IMR-90 (cell line): ENCODE measurements at regions not wholly inside any gene's neighbourhood (a gene's known extent, or its start where the extent isn't known, plus 50 kb on each side); places are given as distances from the start of the nearest gene placed in this dataset.

Experiments used
- ATAC-seq: fragments of 200-7000 bp; cut with Tn5 transposase; 2 replicates; pipeline ENCODE4 v1.9.1; 2020; ENCODE audit warnings: low read depth, mild to moderate bottlenecking, moderate library complexity
- BruUV-seq: library from RNA; stranded (reverse); fragments of 400-500 nt; replicated peaks from 2 replicates; lab custom pipeline; 2021; lab: Mats Ljungman, UMichigan
- CTCF ChIA-PET: fragments of 300-600 bp; formaldehyde crosslinking; extraction: SDS; loops from one replicate; lab custom pipeline; 2021; ENCODE audit warnings: antibody characterized with exemption; lab: Yijun Ruan, JAX
- POLR2A ChIA-PET: fragments of 300-600 bp; sonication (Branson Sonifier 250); formaldehyde crosslinking; loops from one replicate; lab custom pipeline; 2022; ENCODE audit warnings: antibody characterized with exemption; ENCODE audit not compliant: unreplicated experiment; lab: Charles Lee
- DNase-seq: peaks from one replicate; pipeline ENCODE4 v3.0.0; 2013
- H2AFZ ChIP-seq: replicated peaks from 2 replicates; pipeline ENCODE3; 2013; ENCODE audit warnings: low read length, mild to moderate bottlenecking; ENCODE audit not compliant: poor library complexity
- H2AK5ac ChIP-seq: 2 replicates; pipeline ENCODE4 v1.6.1; 2013; ENCODE audit warnings: low read depth, low read length, inconsistent platforms
- H2AK9ac ChIP-seq: replicated peaks from 2 replicates; pipeline ENCODE3; 2013; ENCODE audit warnings: mild to moderate bottlenecking, low read depth, low read length, moderate library complexity; ENCODE audit not compliant: poor library complexity
- H2BK120ac ChIP-seq: 2 replicates; pipeline ENCODE4 v1.6.1; 2013; ENCODE audit warnings: low read depth, low read length, inconsistent platforms
- H2BK15ac ChIP-seq: 3 replicates; pipeline ENCODE4 v1.6.1; 2013; ENCODE audit warnings: low read depth, low read length, inconsistent platforms
- H2BK20ac ChIP-seq: 2 replicates; pipeline ENCODE4 v1.6.1; 2013; ENCODE audit warnings: low read depth, mild to moderate bottlenecking, inconsistent platforms, low read length, moderate library complexity
- H2BK5ac ChIP-seq: 2 replicates; pipeline ENCODE4 v1.6.1; 2013; ENCODE audit warnings: mild to moderate bottlenecking, low read depth, low read length, inconsistent platforms; ENCODE audit not compliant: poor library complexity, severe bottlenecking
- H3K14ac ChIP-seq: replicated peaks from 2 replicates; pipeline ENCODE4 v1.6.1; 2013; ENCODE audit warnings: low read depth, low read length, inconsistent platforms
- H3K18ac ChIP-seq: 2 replicates; pipeline ENCODE4 v1.6.1; 2013; ENCODE audit warnings: low read depth, low read length, control low read depth
- H3K23ac ChIP-seq: 2 replicates; pipeline ENCODE4 v1.6.1; 2013; ENCODE audit warnings: low read depth, low read length, inconsistent platforms
- H3K27ac ChIP-seq: 2 replicates; pipeline ENCODE4 v1.5.1; 2013; ENCODE audit warnings: mild to moderate bottlenecking, control low read depth, low read length; ENCODE audit not compliant: insufficient read depth
- H3K27me3 ChIP-seq: 2 replicates; pipeline ENCODE4 v1.6.1; 2013; ENCODE audit warnings: low read length; ENCODE audit not compliant: control insufficient read depth, insufficient read depth
- H3K36me3 ChIP-seq: 2 replicates; pipeline ENCODE4 v1.6.1; 2013; ENCODE audit warnings: low read length, mixed read lengths; ENCODE audit not compliant: control insufficient read depth, insufficient read depth
- H3K4ac ChIP-seq: 2 replicates; pipeline ENCODE4 v1.6.1; 2013; ENCODE audit warnings: low read depth, low read length, inconsistent platforms
- H3K4me1 ChIP-seq: 2 replicates; pipeline ENCODE4 v1.6.1; 2013; ENCODE audit warnings: low read length, mixed read lengths; ENCODE audit not compliant: control insufficient read depth, insufficient read depth
- H3K4me2 ChIP-seq: 2 replicates; pipeline ENCODE4 v1.6.1; 2013; ENCODE audit warnings: low read depth, mild to moderate bottlenecking, control low read depth, low read length, moderate library complexity
- H3K4me3 ChIP-seq: 2 replicates; pipeline ENCODE4 v1.5.1; 2013; ENCODE audit warnings: low read depth, mild to moderate bottlenecking, control low read depth, low read length, moderate library complexity; ENCODE audit not compliant: insufficient read depth
- H3K56ac ChIP-seq: 2 replicates; pipeline ENCODE4 v1.6.1; 2013; ENCODE audit warnings: low read length, inconsistent platforms; ENCODE audit not compliant: insufficient read depth; ENCODE audit errors: extremely low read depth
- H3K79me1 ChIP-seq, 2 experiments: 2 replicates each; pipeline ENCODE4 v1.6.1; 2013; ENCODE audit warnings: low read length in 2 of 2, inconsistent platforms in 1 of 2, low read depth in 1 of 2
- H3K9ac ChIP-seq: 2 replicates; pipeline ENCODE4 v1.6.1; 2013; ENCODE audit warnings: low read depth, low read length, control low read depth
- H3K9me1 ChIP-seq: 2 replicates; pipeline ENCODE4 v1.6.1; 2013; ENCODE audit warnings: low read length, inconsistent platforms; ENCODE audit not compliant: insufficient read depth
- H3K9me3 ChIP-seq: 2 replicates; pipeline ENCODE4 v1.6.1; 2013; ENCODE audit warnings: low read length; ENCODE audit not compliant: control insufficient read depth, insufficient read depth
- H4K20me1 ChIP-seq: 2 replicates; pipeline ENCODE4 v1.6.1; 2013; ENCODE audit warnings: low read length, inconsistent platforms; ENCODE audit not compliant: insufficient read depth
- H4K5ac ChIP-seq: 2 replicates; pipeline ENCODE4 v1.6.1; 2013; ENCODE audit warnings: mild to moderate bottlenecking, low read depth, low read length, control low read depth
- H4K8ac ChIP-seq, 2 experiments: 2 replicates each; pipeline ENCODE4 v1.6.1; 2013; ENCODE audit warnings: low read depth in 2 of 2, low read length in 2 of 2, control low read depth in 1 of 2, inconsistent platforms in 1 of 2
- H4K91ac ChIP-seq: 2 replicates; pipeline ENCODE4 v1.6.1; 2013; ENCODE audit warnings: low read depth, low read length, inconsistent platforms; ENCODE audit not compliant: insufficient read depth
- BHLHE40 ChIP-seq: fragments of 150-350 bp; IDR thresholded peaks from 2 replicates; pipeline ENCODE4 v1.6.1; 2016; ENCODE audit warnings: mild to moderate bottlenecking, low read depth, low read length
- CEBPB ChIP-seq: IDR thresholded peaks from 2 replicates; pipeline ENCODE4 v1.6.1; 2012; ENCODE audit warnings: low read depth, low read length, improper control_type of control experiment
- CHD1 ChIP-seq: IDR thresholded peaks from 2 replicates; pipeline ENCODE4 v1.6.1; 2012; ENCODE audit warnings: low read depth, low read length, improper control_type of control experiment
- FOS ChIP-seq: fragments of 150-350 bp; IDR thresholded peaks from 2 replicates; pipeline ENCODE4 v1.6.1; 2016; ENCODE audit warnings: low read depth, low read length
- MAFK ChIP-seq: IDR thresholded peaks from 2 replicates; pipeline ENCODE4 v1.6.1; 2012; ENCODE audit warnings: low read depth, low read length, improper control_type of control experiment
- MAZ ChIP-seq: IDR thresholded peaks from 2 replicates; pipeline ENCODE4 v1.6.1; 2012; ENCODE audit warnings: low read depth, mild to moderate bottlenecking, low read length, improper control_type of control experiment, moderate library complexity, borderline replicate concordance
- MXI1 ChIP-seq: IDR thresholded peaks from 2 replicates; pipeline ENCODE4 v1.6.1; 2012; ENCODE audit warnings: low read depth, mild to moderate bottlenecking, low read length, moderate library complexity, borderline replicate concordance
- NFE2L2 ChIP-seq: fragments of 150-350 bp; IDR thresholded peaks from 2 replicates; pipeline ENCODE4 v1.6.1; 2016; ENCODE audit warnings: low read depth, mild to moderate bottlenecking, low read length
- POLR2A ChIP-seq: IDR thresholded peaks from 2 replicates; pipeline ENCODE4 v1.6.1; 2012; ENCODE audit warnings: mild to moderate bottlenecking, low read depth, low read length
- RAD21 ChIP-seq: IDR thresholded peaks from 2 replicates; pipeline ENCODE4 v1.6.1; 2012; ENCODE audit warnings: low read length, improper control_type of control experiment
- RCOR1 ChIP-seq: IDR thresholded peaks from 2 replicates; pipeline ENCODE4 v1.6.1; 2012; ENCODE audit warnings: mild to moderate bottlenecking, low read length, improper control_type of control experiment; ENCODE audit not compliant: insufficient replicate concordance
- RFX5 ChIP-seq: IDR thresholded peaks from 2 replicates; pipeline ENCODE4 v1.8.0; 2012; ENCODE audit warnings: low read depth, mild to moderate bottlenecking, low read length, moderate library complexity
- SMC3 ChIP-seq: fragments of 150-350 bp; IDR thresholded peaks from 2 replicates; pipeline ENCODE4 v1.6.1; 2016; ENCODE audit warnings: low read depth, mild to moderate bottlenecking, antibody characterized with exemption, low read length, moderate library complexity
- WGBS, 2 experiments: methylation state at CpG; one replicate each; pipeline versions ENCODE4 v1.1.5 to v1.1.7; 2013; ENCODE audit warnings: missing lambda C conversion rate in 2 of 2; ENCODE audit not compliant: insufficient read length in 1 of 2; ENCODE audit errors: extremely low coverage in 2 of 2; 5-methylcytosine and 5-hydroxymethylcytosine counted together
- dilution Hi-C: fragments of 300-500 bp; cut with HindIII; formaldehyde crosslinking; loops from one replicate; pipeline ENCODE4 v1.14.3; 2018; ENCODE audit warnings: low sequenced_read_pairs; ENCODE audit not compliant: unreplicated experiment
- in situ Hi-C: fragments of 300-500 bp; cut with MboI; formaldehyde crosslinking; loops from 3 replicates; pipeline ENCODE4 v1.14.3; 2019; ENCODE audit warnings: low sequenced_read_pairs, inconsistent platforms, mixed read lengths
- intact Hi-C: fragments of 100-400 bp; cut with micrococcal nuclease; formaldehyde crosslinking; loops from 2 replicates; pipeline ENCODE4 v1.10.0; 2022
- TF ChIP-seq, protein P1 (sequence below): conservative IDR thresholded peaks from 2 replicates; pipeline ENCODE4 v1.5.1; 2012; ENCODE audit warnings: mild to moderate bottlenecking, low read depth, low read length, improper control_type of control experiment
- TF ChIP-seq, protein P2 (sequence below): fragments of 150-350 bp; IDR thresholded peaks from 2 replicates; pipeline ENCODE4 v1.6.1; 2016; ENCODE audit warnings: low read depth, mild to moderate bottlenecking, low read length, moderate library complexity, borderline replicate concordance
- TF ChIP-seq, protein P3 (sequence below): fragments of 150-350 bp; IDR thresholded peaks from 2 replicates; pipeline ENCODE4 v1.6.1; 2017; ENCODE audit warnings: mild to moderate bottlenecking, antibody characterized with exemption, low read length, low read depth

DNA sequence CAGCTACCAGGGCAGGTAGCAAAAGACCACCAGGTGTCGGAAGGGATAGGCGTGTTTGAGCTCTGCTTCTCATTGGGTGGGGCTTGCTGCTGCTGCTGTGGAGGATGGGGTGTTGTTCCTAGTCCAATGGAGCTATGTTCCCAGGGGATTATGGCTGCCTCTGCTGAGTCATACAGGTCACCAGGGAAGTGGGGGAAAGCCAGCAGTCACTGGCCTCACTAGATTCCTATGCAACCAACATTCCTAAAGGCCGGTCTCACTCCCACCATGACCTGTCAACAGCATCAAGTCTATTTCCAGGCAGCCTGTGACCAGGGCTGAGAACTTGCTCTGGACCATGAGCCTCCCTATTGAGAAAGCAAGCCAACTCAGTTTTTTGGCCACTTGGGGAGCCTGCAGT lies 1160.8 kb downstream of the REEP3 start:
- H3K79me1 ChIP-seq: no peaks in the 10 kb centered on the region
- no peak overlapping the region for H2BK20ac ChIP-seq
- H3K27ac ChIP-seq: no peak overlapping the region
- TF ChIP-seq FOS (no peak), RCOR1 (no peak), MAZ (no peak), CHD1 (no peak), RFX5 (no peak), NFE2L2 (no peak), CEBPB (no peak), RAD21 (no peak), SMC3 (no peak), POLR2A (no peak), MAFK (no peak), BHLHE40 (no peak), MXI1 (no peak)
- TF ChIP-seq, protein P1, sequence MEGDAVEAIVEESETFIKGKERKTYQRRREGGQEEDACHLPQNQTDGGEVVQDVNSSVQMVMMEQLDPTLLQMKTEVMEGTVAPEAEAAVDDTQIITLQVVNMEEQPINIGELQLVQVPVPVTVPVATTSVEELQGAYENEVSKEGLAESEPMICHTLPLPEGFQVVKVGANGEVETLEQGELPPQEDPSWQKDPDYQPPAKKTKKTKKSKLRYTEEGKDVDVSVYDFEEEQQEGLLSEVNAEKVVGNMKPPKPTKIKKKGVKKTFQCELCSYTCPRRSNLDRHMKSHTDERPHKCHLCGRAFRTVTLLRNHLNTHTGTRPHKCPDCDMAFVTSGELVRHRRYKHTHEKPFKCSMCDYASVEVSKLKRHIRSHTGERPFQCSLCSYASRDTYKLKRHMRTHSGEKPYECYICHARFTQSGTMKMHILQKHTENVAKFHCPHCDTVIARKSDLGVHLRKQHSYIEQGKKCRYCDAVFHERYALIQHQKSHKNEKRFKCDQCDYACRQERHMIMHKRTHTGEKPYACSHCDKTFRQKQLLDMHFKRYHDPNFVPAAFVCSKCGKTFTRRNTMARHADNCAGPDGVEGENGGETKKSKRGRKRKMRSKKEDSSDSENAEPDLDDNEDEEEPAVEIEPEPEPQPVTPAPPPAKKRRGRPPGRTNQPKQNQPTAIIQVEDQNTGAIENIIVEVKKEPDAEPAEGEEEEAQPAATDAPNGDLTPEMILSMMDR: no peak
- TF ChIP-seq, protein P2, sequence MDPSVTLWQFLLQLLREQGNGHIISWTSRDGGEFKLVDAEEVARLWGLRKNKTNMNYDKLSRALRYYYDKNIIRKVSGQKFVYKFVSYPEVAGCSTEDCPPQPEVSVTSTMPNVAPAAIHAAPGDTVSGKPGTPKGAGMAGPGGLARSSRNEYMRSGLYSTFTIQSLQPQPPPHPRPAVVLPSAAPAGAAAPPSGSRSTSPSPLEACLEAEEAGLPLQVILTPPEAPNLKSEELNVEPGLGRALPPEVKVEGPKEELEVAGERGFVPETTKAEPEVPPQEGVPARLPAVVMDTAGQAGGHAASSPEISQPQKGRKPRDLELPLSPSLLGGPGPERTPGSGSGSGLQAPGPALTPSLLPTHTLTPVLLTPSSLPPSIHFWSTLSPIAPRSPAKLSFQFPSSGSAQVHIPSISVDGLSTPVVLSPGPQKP: no peak
- TF ChIP-seq, protein P3, sequence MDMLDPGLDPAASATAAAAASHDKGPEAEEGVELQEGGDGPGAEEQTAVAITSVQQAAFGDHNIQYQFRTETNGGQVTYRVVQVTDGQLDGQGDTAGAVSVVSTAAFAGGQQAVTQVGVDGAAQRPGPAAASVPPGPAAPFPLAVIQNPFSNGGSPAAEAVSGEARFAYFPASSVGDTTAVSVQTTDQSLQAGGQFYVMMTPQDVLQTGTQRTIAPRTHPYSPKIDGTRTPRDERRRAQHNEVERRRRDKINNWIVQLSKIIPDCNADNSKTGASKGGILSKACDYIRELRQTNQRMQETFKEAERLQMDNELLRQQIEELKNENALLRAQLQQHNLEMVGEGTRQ: no peak
- H3K4me2 ChIP-seq: no peak overlapping the region
- ATAC-seq (no peak), DNase-seq (no peak)
- no peak overlapping the region for H2BK5ac ChIP-seq
- H4K20me1 ChIP-seq: no peaks in the 10 kb centered on the region
- H3K36me3 ChIP-seq: no peaks in the 10 kb centered on the region
- no peak overlapping the region for H2BK15ac ChIP-seq
- CTCF ChIA-PET: no interaction called here
- H3K4ac ChIP-seq: no peak overlapping the region
- H2AK5ac ChIP-seq: no peak overlapping the region
- H2AK9ac ChIP-seq: no peak overlapping the region
- in situ Hi-C loops (no loop called here), dilution Hi-C loops (no loop called here), intact Hi-C loops (no loop called here)
- H4K8ac ChIP-seq: no peak overlapping the region
- no peaks in the 10 kb centered on the region for H3K4me1 ChIP-seq
- POLR2A ChIA-PET: no interaction called here
- no TSS peak for BruUV-seq
- peaks cover 9% of the 10 kb centered on the region; the same call in 1 of the 2 replicates for H3K9me3 ChIP-seq
- no CpG with 5 or more reads among the region's 3 CpGs for WGBS, 2 experiments
- H3K14ac ChIP-seq: no peak overlapping the region
- no peaks in the 10 kb centered on the region for H3K27me3 ChIP-seq
- no peak overlapping the region for H3K9ac ChIP-seq
- H3K56ac ChIP-seq: no peak overlapping the region
- H3K23ac ChIP-seq: no peak overlapping the region
- H3K9me1 ChIP-seq: no peaks in the 10 kb centered on the region
- H3K18ac ChIP-seq: no peak overlapping the region
- no peak overlapping the region for H2AFZ ChIP-seq
- no peak overlapping the region for H2BK120ac ChIP-seq
- H4K91ac ChIP-seq: no peak overlapping the region
- H4K5ac ChIP-seq: no peak overlapping the region
- H3K4me3 ChIP-seq: no peak overlapping the region
